Fibroblast of lung (primary cell): ENCODE measurements at regions not wholly inside any gene's neighbourhood (a gene's known extent, or its start where the extent isn't known, plus 50 kb on each side); places are given as distances from the start of the nearest gene placed in this dataset.

ENCODE experiments used
- DNase-seq, 2 donors: peaks; one replicate each; pipeline versions ENCODE4 v3.0.0 to v3.0.0-alpha.2; 2010; ENCODE audit warnings: low read depth in 2 of 2
- H2AFZ ChIP-seq: 2 replicates; pipeline ENCODE4 v1.5.1; 2012; ENCODE audit warnings: low read length, control low read depth, inconsistent platforms
- H3K27ac ChIP-seq: 2 replicates; pipeline ENCODE4 v1.5.1; 2011; ENCODE audit warnings: low read length, control low read depth; ENCODE audit not compliant: insufficient read depth
- H3K27me3 ChIP-seq: 2 replicates; pipeline ENCODE4 v1.5.1; 2011; ENCODE audit warnings: mild to moderate bottlenecking, low read length; ENCODE audit not compliant: control insufficient read depth, insufficient read depth
- H3K36me3 ChIP-seq: 2 replicates; pipeline ENCODE4 v1.5.1; 2011; ENCODE audit warnings: low read length; ENCODE audit not compliant: control insufficient read depth, insufficient read depth
- H3K4me1 ChIP-seq: 2 replicates; pipeline ENCODE4 v1.5.1; 2011; ENCODE audit warnings: low read length; ENCODE audit not compliant: control insufficient read depth, insufficient read depth; ENCODE audit errors: extremely low read depth
- H3K4me2 ChIP-seq: 2 replicates; pipeline ENCODE4 v1.5.1; 2011; ENCODE audit warnings: low read length, control low read depth; ENCODE audit not compliant: insufficient read depth; ENCODE audit errors: extremely low read depth
- H3K4me3 ChIP-seq, 4 experiments: fragments of 200-600 bp in 1 of 4; sonication (generic) in 1 of 4; replicated peaks in 1 of 4; 2 replicates each; pipeline ENCODE4 v1.5.1; 2011 to 2016; ENCODE audit warnings: low read length in 4 of 4, low read depth in 3 of 4, mild to moderate bottlenecking in 3 of 4, control low read depth in 2 of 4, inconsistent platforms in 1 of 4, mixed read lengths in 1 of 4; ENCODE audit not compliant: insufficient read depth in 1 of 4; ENCODE audit errors: control extremely low read depth in 1 of 4
- H3K79me2 ChIP-seq: 2 replicates; pipeline ENCODE4 v1.5.1; 2012; ENCODE audit warnings: mild to moderate bottlenecking, low read length, inconsistent platforms; ENCODE audit not compliant: control insufficient read depth, insufficient read depth
- H3K9ac ChIP-seq: 2 replicates; pipeline ENCODE4 v1.5.1; 2011; ENCODE audit warnings: mild to moderate bottlenecking, low read length, control low read depth; ENCODE audit not compliant: insufficient read depth
- H3K9me3 ChIP-seq: 2 replicates; pipeline ENCODE4 v1.5.1; 2012; ENCODE audit warnings: low read depth, low read length; ENCODE audit not compliant: control insufficient read depth, insufficient read depth
- H4K20me1 ChIP-seq: 2 replicates; pipeline ENCODE4 v1.5.1; 2011; ENCODE audit warnings: low read length; ENCODE audit not compliant: control insufficient read depth, insufficient read depth; ENCODE audit errors: extremely low read depth
- EZH2 ChIP-seq: IDR thresholded peaks from 2 replicates; pipeline ENCODE4 v1.5.1; 2012; ENCODE audit warnings: low read length, control low read depth, mild to moderate bottlenecking; ENCODE audit errors: missing control alignments
- TF ChIP-seq, protein P1 (sequence below), 2 donors: IDR thresholded peaks in 1 of 2; conservative IDR thresholded peaks in 1 of 2; 1 replicate in 1 of 2; 2 replicates in 1 of 2; pipeline ENCODE4 v1.5.1; 2011 to 2012; ENCODE audit warnings: low read length in 2 of 2, control low read depth in 1 of 2, inconsistent platforms in 1 of 2, low read depth in 1 of 2, mild to moderate bottlenecking in 1 of 2

DNA sequence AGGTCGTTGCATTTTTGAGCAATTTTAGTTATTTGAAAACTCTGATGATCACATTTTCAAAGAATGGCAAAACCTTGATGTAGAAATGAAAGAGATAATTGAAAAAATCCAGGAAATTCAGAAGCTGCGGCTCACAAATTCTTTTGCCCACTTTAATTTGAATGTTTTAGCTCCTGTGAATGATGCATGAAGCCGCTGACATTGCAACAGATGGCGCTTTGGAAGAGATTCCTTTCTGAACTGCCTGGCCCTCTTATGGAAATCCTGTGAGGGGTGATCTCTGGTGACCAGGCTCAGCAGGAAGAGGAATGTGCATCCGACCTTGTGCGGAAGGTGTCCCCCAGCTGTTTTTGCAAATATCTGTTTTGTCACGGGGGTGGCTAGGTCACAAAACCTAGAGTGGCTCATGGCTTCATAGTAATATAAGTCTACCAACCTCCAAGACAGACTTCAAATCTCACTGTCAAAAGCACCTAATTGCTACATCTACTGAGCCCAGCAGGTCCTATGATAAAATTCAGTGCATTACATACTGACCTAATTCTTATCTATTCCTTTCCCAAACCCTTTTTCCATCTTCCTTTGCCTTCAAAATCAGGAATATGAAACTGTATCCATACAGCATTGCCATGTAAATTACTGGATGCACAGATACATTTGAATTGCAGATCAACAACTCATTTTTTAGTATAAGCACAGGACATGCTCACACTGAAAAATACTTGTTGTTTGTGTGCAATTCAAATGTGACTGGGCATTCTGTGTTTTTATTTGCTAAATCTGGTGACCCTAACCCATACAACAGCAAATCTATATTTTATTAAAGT, 412.7 kb downstream of the ETS1 start:
- peaks cover 2% of the 10 kb centered on the region for H3K27me3 ChIP-seq
- H3K4me2 ChIP-seq: no peak overlapping the region
- H3K9me3 ChIP-seq: no peaks in the 10 kb centered on the region
- H3K79me2 ChIP-seq: no peaks in the 10 kb centered on the region
- H2AFZ ChIP-seq: no peak overlapping the region
- H3K4me1 ChIP-seq: no peaks in the 10 kb centered on the region
- no peak overlapping the region for H3K4me3 ChIP-seq
- DNase-seq: peak; percentile 42 to 82
- no peak overlapping the region for H3K9ac ChIP-seq
- H3K27ac ChIP-seq: no peak overlapping the region
- H4K20me1 ChIP-seq: no peaks in the 10 kb centered on the region
- no peak for TF ChIP-seq EZH2
- TF ChIP-seq, protein P1, sequence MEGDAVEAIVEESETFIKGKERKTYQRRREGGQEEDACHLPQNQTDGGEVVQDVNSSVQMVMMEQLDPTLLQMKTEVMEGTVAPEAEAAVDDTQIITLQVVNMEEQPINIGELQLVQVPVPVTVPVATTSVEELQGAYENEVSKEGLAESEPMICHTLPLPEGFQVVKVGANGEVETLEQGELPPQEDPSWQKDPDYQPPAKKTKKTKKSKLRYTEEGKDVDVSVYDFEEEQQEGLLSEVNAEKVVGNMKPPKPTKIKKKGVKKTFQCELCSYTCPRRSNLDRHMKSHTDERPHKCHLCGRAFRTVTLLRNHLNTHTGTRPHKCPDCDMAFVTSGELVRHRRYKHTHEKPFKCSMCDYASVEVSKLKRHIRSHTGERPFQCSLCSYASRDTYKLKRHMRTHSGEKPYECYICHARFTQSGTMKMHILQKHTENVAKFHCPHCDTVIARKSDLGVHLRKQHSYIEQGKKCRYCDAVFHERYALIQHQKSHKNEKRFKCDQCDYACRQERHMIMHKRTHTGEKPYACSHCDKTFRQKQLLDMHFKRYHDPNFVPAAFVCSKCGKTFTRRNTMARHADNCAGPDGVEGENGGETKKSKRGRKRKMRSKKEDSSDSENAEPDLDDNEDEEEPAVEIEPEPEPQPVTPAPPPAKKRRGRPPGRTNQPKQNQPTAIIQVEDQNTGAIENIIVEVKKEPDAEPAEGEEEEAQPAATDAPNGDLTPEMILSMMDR (conservative IDR thresholded peaks at IDR 0.05 in 1 of 2, IDR thresholded peaks at IDR 0.05 in 1 of 2; ENCODE audit: low read depth in 1 of 2, low read length in 2 of 2): no peak
- no peaks in the 10 kb centered on the region for H3K36me3 ChIP-seq

DNA sequence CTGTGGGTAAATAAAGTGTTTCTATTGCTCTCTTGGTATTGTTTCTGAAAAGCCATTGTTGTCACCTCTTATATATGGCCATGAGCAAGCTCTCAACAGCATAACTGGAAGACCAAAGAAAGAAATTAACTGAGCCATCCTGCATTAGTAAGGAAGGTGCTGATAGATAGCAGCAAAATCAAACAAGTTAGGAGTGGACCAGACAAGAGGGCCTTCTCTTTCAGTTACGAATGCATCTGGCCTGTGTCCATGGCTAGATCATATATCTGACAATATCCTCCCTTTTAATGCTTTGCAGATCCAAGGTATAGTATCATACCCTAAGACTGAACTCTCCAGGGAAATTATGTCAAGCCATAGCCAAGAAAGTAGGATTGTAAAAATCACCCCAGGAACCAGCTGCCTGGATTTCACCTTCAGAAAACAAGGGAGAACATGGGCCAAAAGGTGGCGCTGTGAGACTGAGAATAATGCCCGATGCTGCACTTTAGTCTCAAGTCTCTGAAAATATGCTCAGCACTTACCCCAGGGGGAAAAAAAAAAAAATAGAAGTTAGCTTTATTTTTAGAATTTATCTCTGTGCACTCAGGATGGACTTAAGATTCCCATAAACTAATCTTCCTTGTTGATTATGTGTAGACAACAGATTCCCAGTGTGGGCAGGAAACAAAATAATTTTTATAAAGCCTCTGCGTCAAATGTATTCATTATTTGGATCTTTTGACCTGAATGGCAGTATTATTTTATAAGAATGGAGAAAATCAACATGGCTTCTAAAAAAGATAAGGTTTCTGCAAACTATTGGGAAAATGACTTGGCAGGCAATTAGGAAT, 415.1 kb downstream of the ETS1 start:
- Histone ChIP-seq H3K79me2 (no peaks in the 10 kb centered on the region), H3K36me3 (no peaks in the 10 kb centered on the region), H4K20me1 (no peaks in the 10 kb centered on the region), H3K4me1 (no peaks in the 10 kb centered on the region), H3K4me2 (no peak overlapping the region), H3K4me3 (no peak overlapping the region), H2AFZ (no peak overlapping the region), H3K9me3 (no peaks in the 10 kb centered on the region), H3K27me3 (peaks cover 2% of the 10 kb centered on the region), H3K9ac (no peak overlapping the region), H3K27ac (no peak overlapping the region)
- TF ChIP-seq, protein P1 (conservative IDR thresholded peaks at IDR 0.05 in 1 of 2, IDR thresholded peaks at IDR 0.05 in 1 of 2; ENCODE audit: low read depth in 1 of 2, low read length in 2 of 2): peak; percentile 83 to 85
- no peak for TF ChIP-seq EZH2
- DNase-seq: peak; percentile 71 to 89

DNA sequence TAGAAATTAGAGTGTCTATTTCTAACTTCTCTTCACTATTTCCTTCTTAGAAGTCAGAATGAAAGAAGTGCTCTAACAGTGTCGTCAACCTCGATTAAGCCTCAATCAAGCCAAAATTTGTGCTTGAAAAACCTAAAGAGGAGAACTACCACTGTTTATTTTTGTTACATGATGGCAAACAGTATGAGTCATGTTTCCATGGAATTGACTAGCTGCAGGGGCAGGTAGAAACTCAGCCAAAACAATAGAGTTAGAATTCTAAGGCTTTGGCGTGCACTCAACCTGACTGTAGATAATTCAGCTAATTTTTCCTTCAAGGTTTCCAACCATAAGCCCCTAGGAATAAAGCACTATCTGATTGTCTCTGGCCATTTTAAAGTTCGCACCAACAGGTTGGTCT, 415.9 kb downstream of the ETS1 start:
- Histone ChIP-seq H4K20me1 (no peaks in the 10 kb centered on the region), H3K36me3 (no peaks in the 10 kb centered on the region), H3K4me1 (no peaks in the 10 kb centered on the region), H3K9me3 (no peaks in the 10 kb centered on the region), H3K9ac (no peak overlapping the region), H3K79me2 (no peaks in the 10 kb centered on the region), H3K4me3 (no peak overlapping the region), H2AFZ (no peak overlapping the region), H3K4me2 (no peak overlapping the region), H3K27ac (no peak overlapping the region), H3K27me3 (peaks cover 2% of the 10 kb centered on the region)
- no peak for TF ChIP-seq EZH2
- TF ChIP-seq, protein P1 (conservative IDR thresholded peaks at IDR 0.05 in 1 of 2, IDR thresholded peaks at IDR 0.05 in 1 of 2; ENCODE audit: low read depth in 1 of 2, low read length in 2 of 2): no peak
- peak in 1 of 2 donors; percentile 50 for DNase-seq
